ENCODE measurements at regions not wholly inside any gene's neighbourhood (a gene's known extent, or its start where the extent isn't known, plus 50 kb on each side); places are given as distances from the start of the nearest gene placed in this dataset.

DNA sequence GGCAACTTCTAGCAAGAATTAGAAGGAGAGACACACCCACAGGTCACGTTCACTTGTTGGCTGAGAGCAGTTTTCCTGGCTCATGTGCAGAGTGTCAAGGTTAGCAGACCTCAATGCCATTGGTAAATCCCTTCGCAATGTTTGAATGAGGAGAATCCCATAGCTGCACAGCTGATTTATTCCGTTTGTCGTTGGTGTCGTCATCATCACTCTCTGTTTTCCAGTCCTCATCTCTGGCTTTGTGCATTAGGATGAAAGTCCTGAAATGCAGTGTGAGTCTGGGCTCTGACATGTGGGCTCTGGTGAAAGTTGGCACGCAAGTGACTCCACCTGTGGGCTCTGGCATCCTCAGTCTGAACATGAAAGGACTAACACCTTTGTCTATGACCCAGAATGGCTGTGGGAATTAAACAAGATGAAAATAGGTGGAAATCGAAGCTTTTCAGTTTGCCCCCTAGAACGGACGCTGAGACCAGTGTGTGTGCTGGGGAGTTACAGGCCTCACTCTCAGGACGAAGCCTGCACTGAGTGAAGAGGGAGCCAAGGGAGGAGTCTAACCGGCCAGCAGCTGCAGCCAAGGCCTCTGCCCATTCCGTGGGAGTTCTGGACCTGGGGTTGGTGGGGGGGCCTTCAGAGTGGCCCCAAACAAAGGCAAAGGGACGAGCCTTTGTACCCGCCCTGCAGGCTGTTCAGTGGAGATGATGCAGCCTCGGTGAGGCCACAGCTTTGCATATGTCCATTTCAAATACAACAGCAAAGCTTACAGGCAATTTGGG is 74.8 kb upstream of the ZNF516 start:
- no peak for DNase-seq

DNA sequence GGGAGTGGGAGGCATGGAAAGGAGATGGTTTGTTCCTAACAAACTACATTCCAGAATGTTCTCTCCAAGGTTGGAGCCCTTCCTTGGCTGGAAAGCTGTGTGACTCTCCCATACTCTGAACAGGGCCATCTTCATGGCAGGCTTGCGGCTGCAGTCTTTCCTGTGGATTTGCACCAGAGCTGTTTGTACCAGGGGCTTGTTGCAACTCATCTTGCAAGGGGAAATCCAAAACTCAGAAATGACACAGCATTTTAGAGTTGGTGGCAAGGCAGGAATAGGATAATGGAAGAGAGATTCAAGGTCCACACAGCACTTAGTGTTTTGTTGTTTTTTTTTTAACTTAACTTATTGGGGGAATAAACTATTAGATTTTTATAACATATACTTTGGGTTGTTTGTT is 73.7 kb upstream of the ZNF516 start:
- no peak for DNase-seq

DNA sequence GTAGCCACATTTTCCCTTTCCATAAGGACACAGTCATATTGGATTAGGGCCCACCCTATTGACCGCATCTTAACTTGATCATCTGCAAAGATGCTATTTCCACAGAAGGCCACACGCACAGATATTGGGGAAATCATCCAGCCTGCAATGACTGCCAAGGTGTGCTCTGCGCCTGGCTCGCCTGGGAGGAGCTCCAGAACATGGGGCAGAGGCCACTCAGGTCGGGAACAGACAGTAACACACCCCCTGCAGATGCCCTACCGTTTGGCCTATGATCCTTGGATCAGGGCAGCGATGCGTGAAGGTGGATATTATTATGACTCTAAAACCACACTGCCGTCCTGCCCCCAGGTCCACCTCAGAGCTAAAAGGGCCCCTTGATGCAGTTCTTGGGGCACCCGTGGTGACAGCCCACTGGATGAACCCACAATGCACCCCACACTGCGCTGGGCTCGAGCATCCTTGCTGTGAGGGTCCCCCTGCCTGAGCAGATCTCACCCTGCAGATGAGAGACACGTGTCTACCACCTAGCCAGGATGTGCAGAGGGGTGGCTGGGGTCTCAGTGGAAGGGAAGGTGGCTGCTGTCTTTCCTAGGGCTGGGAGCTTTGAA is 72.9 kb upstream of the ZNF516 start:
- no peak for DNase-seq

DNA sequence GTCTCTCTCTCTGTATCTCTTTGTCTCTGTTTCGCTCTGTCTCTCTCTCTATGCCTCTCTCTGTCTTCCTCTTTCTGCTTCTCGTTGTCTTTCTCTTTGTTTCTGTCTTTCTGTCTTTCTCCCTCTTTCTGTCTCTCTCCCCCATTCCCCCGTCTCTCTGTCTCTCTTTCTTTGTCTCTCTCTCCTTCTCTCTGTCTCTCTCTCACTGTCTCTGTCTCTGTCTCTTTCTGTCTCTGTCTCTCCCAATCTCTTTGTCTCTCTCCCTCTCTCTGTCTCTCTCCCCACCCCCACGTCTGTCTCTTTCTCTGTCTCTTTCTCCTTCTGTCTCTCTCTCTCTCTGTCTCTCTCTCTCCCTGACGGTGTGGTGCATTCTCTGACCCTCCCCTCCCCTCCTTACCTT is 71.9 kb upstream of the ZNF516 start:
- no peak for DNase-seq

DNA sequence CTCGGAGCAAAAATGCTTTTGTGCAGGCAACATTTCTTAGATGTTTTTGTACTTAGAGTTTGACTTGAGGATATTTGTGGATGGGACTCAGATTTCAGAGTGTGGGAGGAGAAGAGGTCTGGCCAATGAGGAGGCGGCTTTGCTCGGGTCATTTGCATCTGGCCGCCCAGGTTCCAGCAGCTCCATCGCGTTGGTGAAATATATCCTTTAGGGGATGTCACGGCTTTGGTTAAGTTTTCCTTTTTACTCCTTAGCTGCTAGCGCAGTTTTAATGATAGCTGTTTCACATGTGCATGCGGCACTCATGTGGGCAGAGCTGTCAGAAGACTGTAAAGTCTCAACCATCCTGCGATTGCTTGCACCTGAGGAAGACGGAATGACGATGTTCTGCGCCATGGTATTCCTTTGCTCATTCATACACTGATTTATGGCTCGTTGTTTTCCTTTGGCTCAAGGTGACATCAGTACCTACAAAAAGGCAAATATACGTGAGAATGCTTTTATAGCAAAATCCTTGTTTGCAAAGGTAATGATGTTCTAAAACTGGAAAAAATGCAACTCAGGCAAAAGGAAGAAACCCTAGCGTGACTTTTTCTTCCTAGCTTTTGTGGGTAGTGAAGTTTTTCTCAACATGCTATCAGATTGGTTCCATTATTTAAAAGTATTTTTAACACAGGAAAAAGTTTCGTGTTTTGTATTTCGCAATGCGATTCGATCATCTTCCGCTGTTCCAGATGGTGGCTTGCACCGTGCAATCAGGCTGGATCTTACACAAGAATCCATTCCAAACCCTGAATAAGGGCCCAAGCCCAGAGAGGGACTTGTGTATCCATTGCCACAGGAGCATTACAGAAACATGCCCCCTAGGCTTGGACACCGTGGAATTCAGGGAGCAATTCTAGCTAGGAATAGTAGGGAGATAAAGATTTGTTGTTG is 70.5 kb upstream of the ZNF516 start:
- no peak for DNase-seq

DNA sequence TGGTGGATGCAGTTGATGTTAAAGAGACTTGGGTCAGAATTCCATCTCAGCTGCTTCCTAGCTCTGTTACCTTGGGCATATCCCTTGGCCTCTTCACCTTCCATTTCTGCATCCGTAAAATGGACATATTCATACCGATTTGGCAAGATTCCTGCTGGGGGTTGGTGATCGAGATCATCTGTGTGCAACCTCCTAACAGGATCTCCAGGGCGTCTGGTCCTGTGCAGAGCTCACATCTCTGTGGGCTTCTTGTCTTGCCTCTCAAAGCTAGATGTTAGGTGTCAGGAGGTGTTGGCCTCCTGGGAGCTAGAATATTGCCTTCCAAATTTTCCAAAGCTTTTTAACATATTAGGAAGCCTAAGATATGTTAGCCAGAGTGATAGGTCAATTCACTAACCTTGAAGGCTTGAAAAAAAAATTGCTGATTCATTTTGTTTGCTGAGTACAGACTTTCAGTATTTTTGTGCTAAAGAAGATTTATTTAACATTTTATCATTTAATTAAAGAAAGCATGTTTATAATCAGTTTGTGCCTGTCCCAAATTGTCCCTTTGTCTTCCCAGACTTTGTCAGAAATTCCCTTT is 69.7 kb upstream of the ZNF516 start:
- DNase-seq: no peak

DNA sequence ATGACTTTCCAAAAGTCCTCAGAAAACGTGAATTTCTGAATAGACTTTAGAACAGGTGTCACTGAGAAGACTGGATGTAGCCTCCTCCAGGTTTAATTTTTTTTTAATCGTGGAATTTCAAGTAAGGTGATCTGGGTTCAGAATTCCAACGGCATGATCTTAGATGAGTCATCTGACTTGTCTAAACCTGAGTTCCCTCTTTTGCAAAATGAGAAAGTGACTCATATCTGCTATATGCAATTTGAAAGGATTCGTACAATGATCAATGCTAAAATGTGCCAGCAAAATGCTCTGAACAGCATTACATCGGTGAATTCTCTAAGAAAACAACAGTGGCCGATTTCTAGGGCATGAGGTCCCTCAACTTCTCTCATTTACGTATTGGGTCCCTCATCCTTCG is 69.1 kb upstream of the ZNF516 start:
- DNase-seq: no peak

DNA sequence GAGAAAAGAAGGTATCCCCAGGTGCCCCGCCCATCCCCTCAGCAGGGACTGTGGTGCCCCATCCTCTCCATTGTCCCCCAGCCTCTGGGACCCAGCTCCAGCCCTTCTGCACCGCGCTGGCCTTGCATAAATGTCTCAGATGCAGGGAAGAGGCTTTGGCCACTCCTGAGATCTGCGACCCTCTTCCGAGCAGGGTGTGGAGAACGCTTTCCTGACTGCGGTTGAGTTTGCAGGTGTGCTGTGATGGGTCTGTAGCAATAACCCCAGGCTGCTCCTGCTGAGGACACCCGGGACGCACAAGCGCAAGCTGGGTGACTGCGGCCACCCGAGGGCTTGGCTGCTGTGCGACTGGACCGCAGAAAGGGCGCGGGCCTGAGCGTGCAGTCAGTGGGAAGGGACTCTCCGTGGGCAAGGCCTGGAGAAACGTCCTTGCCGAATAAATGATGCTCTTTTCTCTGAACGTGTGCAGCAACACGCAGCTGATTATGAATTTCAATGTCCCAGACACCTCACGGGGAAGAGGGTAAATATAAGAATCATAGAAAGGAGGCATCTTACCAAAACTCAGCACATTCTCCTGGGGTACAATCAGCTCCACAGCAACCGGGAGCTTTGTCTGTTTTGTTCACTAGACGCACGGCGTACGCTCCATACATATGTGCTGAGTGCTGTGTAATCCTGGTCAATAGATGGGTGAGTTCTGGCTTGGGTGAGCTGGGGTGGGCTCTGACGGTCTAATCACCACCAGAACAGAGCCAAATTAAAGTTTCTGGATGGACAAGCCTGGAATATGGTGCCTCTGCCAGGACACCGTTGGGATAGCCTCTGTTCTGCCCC is 67.5 kb upstream of the ZNF516 start:
- DNase-seq: no peak

DNA sequence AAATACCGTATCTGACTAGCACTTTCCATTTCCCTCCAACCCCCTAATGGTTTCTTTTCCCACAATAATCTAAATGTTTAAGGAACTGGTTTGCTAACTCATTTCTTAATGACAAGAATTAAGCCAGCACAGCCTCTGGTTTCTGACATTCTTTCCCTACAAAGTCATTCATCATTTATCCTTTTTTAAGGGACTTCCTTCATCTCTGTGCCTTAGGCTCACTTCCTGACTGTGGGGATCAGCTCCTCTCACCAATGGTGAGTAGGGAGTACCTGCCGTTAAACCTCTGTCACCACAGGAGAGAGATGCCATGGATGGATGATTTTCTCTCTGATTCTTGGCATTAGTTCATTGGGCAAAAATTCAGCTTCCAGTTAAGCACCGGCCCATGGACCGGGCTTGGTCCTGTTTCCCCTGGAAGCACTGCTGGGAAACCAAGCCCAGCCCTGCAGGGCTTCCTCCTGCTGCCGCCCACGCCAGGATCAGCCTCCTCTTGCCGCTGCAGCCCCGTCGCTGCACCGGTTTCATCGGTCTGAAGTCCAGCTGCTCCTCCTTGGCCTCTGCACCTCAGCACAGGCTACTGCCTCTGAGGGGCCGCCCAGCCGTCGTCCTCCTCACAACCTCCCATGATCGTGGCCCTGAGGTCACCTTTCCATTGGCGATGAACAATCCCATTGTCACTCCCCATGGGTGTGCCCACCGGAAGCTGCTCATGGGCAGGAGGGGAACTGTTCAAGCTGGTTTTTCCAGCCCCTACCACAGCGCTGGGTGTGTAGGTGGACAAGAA is 64.0 kb upstream of the ZNF516 start:
- no peak for DNase-seq

DNA sequence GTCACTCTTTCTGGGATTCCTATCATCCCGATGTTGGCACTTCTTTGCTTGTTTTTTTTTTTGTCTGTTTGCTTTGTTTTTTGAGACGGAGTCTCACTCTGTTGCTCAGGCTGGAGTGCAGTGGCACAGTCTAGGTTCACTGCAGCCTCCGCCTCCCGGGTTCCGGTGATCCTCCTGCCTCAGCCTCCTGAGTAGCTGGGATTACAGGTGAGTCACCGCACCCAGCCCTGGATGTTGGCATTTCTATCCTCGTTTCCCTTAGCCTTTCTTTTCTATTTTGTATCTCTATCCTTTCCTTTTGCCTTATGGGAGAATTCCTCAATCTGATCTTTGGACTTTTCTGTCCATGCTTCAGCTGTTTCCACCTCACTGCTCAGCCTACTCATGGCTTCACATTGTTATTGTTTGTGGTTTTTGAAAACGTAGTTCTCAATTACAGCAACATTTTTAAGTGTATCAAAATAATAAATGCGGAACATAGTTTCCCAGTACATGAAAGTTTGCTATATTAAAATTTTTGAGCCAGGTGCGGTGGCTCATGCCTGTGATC is 62.1 kb upstream of the ZNF516 start:
- no peak for DNase-seq

DNA sequence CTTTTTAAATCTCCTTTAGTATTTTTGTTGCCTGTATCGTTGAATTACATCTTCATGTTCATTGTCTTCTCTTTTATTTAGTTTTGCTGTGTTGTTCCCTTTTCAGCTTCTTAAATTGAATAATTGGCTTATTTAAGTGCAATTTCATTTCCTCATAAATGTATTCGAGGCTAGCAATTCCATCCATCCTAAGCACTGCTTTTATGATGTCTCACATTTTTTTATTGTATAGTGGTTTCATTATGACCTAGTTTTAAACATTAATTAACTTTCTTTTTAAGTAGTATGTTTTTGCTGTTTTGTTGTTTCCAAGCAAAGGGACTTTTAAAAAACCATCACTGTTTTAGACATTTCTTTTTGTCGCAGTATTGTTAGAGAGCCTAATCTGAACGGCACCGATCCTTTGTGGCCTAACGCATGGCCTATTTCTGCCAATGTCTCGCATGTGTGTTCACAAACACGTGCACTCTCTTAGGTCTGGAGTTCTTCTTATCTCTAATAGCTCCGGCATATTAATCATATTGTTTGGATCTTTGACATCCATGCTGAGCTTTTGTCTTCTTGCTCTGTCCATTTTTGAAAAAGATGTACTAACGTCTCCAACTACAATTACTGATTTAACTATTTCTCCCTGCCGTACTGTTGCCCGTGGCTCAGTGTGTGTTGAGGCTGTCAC is 59.6 kb upstream of the ZNF516 start:
- no peak for DNase-seq

DNA sequence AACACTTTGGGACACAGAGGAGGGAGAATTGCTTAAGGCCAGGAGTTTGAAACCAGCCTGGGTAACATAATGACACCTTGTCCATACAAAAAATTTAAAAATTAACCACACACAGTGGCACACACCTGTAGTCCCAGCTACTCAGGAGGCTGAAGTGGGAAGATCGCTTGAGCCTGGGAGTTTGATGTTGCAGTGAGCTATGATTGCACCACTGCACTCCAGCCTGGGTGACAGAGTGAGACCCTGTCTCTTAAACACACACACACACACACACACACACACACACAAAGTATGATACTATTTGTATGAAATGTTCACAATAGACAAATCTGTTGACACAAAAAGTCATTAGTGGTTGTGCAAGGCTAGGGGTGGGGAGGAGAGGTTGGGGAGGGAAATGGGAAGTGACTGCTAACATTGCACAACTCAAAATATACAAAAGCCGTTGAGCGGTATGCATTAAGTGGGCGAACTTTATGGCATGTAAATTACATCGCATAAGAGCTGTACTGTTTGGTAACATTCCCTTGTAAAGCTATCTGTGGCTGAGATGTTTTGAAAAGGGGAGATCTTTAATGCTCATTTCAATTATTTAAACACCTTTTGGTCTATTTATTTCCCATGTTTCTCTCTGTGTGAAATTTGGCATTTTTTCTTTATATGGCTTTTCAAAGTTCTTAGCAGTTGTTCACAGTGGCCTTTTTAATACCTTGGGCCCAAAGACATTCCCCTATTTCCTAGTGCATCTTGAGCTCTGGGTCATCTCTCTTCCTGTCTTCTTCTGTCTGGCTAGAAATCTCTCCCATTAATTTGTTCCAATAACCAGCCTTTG is 58.9 kb upstream of the ZNF516 start:
- DNase-seq: no peak

DNA sequence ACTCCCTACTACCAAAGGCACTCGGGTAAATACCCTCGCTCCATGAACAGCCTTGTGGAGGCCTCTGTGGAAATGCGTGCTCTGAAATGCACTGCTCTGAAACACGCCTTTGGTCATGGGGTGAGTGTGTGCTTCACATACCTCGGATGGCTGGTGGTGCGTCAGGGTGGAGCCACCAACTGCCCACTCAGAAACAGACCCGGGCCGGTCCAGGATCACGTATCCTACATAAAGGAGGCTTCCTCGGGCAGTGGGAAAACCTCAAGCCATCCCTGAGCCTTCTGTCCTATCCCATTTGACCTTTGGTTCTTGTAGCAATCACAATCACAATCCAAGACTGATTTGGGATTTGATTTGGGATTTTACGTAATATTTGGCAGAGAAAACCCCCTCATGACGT is 53.5 kb upstream of the ZNF516 start:
- DNase-seq: no peak

DNA sequence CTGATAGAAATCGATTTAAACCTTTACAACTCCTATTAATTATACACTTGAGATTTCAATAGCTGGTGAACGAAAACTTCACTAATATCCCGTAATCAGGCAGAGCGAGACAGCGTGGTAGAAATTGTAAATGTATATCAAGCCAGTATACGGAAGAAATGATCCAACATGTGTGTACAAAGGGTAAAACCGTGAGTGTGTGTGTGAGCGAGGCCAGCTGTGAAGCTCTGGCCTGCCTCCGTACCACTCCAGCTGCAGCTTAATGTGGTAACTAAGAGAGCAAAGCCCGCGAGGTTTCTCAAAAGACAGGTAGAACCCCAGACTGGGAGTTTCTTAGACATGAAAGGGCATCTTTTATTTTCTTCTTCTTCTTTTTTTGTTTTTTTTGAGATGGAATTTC is 52.3 kb upstream of the ZNF516 start:
- DNase-seq: no peak

DNA sequence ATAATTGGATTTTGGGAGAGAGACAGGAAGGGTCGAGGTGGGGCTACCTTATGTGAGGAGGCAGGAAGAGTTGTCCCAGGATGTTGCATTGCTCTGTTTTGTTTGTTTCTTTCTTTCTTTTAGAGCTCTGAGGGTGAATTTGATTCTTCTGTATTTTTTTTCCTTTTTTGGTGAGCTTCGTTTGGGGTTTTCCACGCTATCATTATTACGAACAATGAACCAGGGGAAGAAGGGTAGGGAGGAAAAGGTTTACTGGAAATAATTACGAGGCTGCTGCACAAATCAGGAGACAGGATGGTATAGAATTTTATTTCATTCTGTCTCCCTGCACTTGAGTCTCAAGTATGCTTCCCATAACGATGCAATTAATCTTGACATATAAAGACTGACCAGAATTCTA is 51.4 kb upstream of the ZNF516 start:
- DNase-seq: no peak

DNA sequence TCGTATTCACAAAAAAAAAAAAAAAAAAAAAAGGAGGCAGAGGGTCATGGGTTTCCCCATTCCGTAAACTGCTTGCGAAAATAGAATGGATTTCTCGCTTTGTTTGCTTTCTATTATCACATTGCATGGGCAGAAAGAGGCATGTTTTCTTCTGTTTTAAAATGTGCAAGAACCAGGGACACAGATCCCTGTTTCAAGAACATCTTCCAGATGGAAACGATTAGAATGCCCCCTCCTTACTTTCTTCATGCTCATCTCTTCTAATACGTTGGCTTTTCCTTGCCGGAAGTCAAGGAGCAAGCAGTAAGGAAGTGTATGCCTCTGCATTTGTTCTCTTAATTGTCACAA is 51.0 kb upstream of the ZNF516 start:
- DNase-seq: no peak

DNA sequence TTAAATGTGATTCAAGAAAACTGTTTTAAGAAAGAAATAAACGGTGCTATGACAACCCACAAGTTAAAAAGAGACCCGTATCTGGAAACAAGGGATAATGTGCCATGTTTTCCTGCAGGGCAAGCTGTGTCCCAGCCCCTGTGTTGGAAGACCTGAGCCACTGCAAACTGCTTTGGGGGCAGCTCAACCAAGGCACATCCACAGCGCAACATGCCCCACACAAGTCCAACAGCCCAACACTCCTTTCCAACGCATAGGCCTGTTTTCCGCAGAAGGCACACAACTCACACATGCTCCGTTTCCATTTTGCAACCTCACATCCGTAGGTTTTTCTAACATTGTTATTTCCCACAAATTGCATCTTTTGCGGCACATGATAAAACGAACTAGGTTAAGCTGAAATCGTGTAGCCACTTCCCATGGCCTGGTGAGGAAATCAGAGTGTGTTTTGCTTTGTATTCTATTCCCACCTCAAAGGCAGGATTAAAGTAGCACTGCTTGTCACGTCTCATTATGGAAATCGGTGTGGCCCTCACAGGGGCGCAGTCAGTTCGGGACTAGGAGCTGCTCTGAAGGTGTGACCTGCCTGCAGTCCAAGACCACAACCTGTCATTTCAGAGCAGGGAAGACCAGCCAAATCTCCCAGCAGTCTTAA is 50.5 kb upstream of the ZNF516 start:
- no peak for DNase-seq

DNA sequence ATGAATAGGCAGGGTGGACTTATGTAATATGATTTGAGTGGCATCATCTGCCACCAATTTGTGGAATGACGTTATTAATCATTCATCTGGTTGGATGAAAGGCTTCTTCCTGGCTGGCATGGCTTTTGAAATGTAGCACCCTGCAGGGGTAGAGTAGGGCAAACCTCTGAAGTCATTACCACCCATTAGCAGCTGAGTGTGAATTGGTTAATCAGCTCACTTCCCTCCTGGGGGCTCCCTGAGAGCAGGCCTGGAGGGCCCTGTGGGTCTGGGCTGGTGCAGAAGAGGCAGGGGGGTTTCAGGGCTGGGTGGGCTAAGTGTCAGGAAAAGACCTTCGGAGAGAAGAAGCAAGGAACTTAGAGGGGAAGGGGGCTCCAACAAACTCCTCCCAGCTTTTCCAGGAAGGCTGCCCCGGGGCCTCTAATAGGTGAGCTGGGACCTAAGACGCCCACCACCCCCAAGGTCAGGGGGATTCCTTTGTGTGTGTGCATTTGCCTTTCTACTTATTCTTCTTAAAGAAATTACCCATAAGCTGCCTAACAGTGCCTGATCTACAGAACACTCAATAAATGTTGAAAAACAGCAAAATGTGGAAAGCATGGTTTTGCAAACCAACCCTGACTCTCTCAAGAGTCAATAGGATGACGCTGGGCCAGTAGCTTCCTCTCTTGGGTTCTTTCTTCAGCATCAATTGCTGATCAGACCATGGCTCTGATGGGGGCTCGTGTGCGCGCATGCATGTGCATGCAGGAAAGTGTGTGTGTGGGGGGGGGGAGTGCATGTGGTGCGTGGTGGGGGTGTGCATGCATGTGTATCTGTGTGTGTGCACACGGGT is 49.7 kb upstream of the ZNF516 start:
- no peak for DNase-seq
